T-helper 9 cell (primary cell): ENCODE measurements at regions not wholly inside any gene's neighbourhood (a gene's known extent, or its start where the extent isn't known, plus 50 kb on each side); places are given as distances from the start of the nearest gene placed in this dataset.

Experiments
- DNase-seq: peaks from one replicate; pipeline ENCODE4 v3.0.0-alpha.2; 2020

DNA sequence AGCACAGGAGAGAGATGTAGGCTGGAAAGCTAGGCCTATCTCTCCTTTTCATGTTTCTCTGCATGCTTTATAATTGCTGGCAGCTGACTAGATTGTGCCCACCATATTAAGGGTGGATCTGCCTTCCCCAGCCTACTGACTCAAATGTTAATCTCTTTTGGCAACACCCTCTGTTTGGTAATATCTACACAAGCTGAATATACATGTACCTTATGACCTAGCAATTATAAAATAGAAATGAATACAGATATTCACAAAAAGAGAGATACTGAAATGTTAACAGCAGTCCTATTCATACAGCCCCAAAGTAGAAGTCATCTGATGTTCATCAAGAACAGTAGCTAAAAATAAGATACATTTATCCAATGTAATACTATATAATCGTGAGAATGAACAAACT lies 429.6 kb downstream of the EPM2A start:
- DNase-seq = no peak

DNA sequence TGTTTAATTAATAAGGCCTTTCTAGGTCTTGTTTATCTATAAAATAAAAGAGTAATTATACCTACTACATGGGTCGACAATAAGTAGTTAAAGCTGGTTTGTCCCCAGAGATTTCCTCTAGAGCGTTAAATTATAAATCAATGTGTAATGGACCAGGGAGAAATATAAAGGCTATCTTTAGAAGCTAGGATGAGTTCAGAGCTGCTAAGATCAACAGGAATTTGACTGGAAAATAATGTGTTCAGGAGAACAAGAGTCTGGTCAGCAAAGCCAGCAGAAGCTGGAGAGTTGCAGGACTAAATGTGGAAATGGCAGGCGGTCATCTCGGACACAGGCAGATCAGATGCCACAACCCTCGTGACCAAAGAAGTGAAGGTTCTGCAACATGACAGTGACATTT lies 428.8 kb downstream of the EPM2A start:
- DNase-seq = no peak

- DNase-seq = no peak
Measured at GRCh38 chr6:145309842-145310535, 425.3 kb downstream of the EPM2A start.

GRCh38 chr6:145312481-145312880 lies 422.8 kb downstream of the EPM2A start:
- DNase-seq = no peak

DNA sequence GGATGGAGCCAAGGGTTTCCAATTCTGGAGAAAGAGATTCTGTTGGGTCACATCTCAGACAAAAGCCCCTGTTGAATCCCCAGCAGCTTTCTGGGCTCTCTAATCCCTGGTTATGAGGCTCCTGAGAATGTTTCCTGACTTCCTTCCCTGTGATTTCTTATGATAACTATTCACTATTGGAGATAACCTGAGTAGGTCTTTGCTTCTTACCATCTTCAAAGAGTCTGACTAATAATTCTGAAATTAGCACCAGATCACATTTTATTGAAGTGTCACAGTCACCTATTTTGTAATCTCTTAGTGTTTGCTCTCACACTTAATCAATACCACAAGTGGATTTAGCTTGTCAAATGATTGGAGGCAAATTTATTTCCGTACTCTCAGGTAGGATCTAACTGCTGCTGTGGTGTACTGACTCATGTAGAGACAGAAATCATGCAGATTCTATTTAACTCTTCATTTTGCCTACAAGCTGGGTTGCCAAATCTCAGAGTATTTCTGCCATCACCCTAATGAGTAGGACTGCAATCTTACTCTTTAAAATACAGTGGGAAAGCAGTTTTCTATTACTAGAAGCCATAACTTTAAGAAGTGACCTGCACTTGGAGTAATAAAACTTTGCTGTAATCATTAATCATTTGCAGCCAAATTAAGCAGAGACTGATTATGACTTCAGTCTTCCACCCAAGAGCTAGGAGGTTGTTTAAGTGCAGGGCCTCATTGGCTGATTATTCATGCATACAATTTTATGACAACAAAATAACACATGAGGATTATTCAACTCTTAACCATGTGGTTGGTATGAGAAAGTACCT lies 422.1 kb downstream of the EPM2A start:
- DNase-seq = no peak

- DNase-seq = no peak
Measured at GRCh38 chr6:145315982-145316600, 419.2 kb downstream of the EPM2A start.

DNA sequence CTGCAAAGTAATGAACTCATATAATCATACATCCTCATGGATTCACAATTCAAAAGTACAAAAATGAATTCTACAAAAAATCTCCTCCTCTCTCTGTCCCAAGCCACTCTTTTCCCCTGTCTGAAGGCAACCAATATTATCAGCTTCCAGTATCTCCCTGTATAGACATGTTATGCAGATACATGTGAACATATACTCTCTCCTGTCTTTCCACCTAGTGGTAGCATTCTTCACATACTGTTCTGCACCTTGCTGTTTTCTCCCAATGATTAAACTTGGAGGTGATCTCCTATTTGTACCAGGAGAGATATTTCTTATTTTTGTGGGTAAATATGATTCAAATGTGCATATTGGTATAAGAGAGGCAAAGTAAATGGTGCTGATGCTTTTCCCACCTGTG lies 416.4 kb downstream of the EPM2A start:
- DNase-seq = no peak

DNA sequence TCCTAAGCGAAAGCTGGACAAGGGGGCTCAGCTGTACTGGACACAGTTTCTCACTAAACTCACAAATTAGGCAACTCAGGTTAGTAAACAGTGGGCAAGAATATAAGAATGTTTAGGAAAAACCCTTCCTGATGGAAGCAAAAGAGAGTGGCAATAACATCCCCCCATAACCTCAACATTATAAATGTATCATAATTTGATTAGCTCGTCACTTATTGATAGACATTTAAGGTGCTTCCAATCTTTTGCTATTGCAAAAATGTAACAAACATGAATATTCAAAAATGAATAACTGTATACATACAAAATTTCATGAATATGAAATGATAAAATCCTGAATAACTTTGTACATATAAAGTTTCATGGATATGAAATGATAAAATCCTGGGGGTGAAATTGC lies 415.7 kb downstream of the EPM2A start:
- no peak for DNase-seq

GRCh38 chr6:145323646-145324045 lies 411.7 kb downstream of the EPM2A start:
- no peak for DNase-seq

DNA sequence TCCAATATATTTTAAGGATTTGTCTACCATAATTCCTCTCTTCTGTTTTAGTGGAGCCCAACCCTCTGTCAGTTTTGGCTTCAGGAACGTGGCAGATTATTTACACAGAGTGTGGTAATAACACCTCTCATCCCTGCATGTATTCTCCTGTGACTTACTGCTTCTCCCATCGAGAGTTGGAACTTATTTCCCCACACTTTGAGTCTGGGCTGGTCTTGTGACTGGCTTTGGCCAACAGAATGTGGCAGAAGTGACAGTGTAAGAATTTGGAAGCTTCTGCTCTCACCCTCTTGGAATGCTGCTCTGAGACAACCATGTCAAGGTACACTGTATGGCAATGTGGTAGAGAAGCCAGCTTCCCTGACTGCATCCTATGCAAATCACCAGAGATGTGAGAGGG lies 407.7 kb downstream of the EPM2A start:
- DNase-seq = no peak

DNA sequence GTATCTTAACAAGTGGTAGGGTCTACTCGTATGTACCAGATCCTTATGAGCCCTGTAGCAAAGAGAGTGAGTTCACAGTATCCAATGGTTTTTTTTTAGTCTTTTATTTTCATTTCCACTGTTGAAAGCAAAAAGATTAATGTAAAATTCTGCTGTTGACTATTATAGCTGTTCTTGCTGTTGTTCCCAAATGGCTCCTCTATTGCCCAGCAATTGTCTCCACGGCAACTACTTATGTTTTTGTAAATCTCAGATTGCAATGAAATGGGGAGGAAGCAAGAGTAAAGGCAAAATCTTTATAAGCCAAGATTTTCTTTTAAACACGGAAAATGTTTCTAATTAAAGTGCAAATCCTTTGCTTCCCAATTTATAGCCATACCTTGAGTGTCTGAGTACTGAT lies 406.1 kb downstream of the EPM2A start:
- no peak for DNase-seq

DNA sequence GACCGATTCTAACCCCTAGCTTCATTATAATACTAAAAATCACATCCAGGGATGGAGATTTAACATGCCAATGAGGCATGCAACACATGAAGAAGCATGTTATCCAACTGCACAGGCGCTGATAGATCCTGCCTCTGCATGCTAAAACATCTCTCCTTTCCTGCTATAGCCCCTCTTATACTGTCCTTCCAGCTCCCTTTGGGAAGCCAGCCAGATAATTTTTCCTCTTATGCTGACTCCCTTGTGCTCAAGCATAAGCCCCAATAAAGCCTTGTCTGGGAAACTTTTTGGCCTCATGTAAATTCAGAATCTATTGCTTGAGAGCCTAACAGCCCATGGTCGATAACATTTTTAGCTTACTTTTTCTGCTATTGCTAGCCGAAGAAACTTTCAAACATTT lies 404.3 kb downstream of the EPM2A start:
- no peak for DNase-seq

DNA sequence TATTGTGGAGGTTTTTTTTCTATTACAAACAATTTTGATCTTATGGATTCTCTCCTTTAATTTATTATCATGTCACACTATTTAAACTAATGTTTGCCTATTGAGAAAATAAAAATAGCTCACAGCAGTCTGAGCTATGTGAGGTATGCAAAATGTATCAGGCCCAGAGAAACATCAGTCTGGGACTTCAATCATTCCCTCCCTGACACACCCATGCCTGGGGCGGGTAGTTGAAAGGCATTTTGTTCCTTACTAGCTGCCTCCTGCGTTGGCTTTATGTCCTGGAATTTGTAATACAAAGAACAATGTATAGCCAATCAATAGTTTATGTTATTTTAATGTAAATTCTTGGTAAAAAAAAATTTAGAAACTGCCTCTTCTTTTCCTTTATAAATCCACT lies 403.3 kb downstream of the EPM2A start:
- DNase-seq = no peak

- DNase-seq = no peak
Measured at GRCh38 chr6:145336119-145336518, 399.2 kb downstream of the EPM2A start.

- DNase-seq = no peak
Measured at GRCh38 chr6:145339089-145339488, 396.2 kb downstream of the EPM2A start.

- DNase-seq = no peak
Measured at GRCh38 chr6:145340256-145340655, 395.1 kb downstream of the EPM2A start.

DNA sequence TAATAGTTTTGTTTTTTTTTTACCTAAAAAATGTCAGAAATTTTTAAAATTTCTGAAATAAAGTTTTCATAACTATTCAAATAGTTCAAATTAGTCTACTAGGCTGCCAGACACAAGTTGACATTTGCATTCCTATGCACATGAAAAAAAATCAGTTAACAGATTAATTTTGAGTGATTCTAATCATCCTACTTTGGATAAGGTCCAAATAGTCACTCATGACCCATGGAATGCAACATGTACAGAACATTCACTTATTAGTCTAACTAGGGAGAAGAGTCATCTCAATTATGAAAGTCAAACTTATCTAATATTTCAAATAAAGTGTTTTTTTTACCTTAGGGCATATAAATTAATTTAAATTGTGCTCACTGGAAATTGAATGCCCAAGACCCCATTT lies 390.2 kb downstream of the EPM2A start:
- DNase-seq = no peak

DNA sequence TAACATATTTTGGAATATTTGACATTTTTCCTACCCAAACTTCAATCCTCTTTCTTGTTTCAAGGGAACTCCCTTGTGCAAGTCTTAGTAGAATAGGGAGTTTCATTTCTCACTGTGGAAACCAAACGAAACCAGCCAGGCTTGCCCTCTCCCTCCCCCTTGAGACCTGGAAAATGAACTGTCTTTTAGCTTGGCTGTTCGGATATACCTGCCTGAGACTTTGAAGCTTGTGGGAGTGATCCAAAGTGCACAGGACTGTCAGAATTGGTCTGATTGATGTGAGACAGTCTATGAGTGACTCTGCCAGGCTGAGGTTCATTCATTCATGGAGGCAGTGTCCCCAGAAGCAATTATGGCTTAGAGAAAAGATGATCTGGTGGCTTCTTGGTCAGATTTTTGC lies 388.1 kb downstream of the EPM2A start:
- no peak for DNase-seq

DNA sequence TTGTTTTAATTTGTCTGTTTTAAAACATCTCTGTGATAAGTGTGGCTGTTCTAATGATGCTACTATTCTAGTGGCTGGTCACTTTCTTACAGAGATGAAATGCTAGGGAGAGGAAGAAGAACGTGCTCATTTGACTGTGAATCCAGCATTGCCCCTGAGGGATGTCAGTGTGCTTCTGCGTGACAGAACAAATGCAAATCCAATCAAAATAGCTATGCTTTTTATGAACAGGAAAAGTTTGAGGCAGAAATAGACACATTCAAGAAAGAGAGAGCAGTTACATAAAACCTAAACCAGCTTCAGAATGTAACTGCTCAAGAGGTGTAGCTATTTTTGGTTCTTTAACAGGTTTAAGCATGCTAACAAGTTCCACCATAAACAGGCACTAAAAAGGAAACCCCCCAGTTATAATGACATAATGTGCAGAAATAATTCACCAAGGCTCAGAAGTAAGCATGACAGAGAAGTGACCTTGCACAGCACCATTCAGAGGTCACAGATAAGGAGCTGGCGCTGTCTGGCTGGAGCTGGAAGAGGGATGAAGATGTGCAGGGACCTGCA lies 385.3 kb downstream of the EPM2A start:
- DNase-seq = no peak

DNA sequence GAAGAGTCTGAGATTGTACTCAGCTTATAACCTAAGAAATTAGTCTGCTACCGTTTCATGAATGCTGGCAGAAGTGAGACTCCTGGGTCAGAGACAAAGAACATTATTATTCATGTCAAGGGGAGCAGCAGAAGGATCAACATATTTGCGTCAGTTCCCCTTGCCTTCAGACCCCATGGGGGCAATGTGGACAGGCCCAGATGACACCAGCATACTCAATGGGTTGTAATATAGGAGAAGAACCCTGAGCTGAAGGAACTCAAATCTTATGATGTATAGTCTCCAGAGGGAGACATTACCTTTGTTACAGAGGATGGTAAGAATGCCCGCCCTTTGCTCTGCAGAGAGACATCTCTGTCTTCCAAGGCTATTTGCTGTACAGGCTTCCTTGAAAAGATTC lies 384.4 kb downstream of the EPM2A start:
- no peak for DNase-seq

DNA sequence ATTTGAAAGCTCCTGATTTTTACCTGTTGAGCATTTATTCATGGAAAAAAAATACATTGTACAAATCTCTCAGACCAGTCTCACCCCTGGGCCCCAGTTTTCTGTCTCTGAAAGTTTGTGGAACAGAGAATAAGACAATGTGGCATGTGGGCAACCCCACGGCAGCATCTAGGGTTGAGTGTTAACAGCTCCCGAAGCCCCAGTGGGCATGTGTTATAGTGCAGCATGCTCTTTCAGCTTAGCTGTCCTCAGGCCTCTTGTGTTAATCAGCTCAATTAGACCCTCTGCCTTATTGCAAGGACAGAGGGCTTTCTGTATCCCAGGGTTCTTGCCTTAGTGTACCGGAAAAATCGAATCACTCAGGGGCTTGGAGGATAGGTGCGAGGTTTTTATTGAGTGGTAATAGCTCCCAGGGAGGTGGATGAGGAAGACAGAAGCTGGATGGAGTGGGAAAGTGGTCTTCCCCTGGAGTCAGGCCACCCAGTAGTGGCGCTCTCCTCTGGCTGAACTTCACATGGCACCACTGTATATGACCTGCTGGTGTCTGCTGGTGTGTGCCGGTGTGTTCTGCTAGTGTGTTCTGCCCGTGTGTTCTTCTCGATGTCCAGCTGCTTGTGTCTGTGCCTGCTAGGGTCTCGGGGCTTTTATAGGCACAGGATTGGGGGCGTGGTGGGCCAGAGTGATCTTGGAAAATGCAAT lies 382.8 kb downstream of the EPM2A start:
- DNase-seq = no peak

DNA sequence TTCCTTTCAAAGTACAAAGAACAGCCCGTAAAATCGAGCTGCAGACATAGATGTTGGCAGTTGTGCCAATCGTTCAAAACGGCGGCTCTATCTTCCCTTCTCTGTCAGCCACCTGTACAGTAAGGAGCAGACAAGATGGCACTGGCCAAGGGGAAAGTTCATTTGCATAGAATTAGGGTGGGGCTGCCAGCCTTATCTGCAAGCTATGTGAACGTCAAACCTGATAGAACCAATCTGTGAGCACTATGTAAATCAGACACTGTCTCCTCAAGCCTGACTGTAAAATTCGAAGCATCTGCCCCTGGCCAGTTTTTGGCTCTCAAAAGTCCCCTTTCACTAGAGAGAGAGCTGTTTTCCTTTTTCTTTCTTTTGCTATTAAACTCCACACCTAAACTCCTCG lies 374.5 kb downstream of the EPM2A start:
- no peak for DNase-seq

- DNase-seq = no peak
Measured at GRCh38 chr6:145367149-145367548, 368.2 kb downstream of the EPM2A start.
